H9 (cell line): ENCODE measurements at regions not wholly inside any gene's neighbourhood (a gene's known extent, or its start where the extent isn't known, plus 50 kb on each side); places are given as distances from the start of the nearest gene placed in this dataset.

Experiments
- DNase-seq: peaks from one replicate; pipeline ENCODE4 v3.0.0-alpha.2; 2017
- H2AFZ ChIP-seq: one replicate; pipeline ENCODE4 v1.6.1; 2013; ENCODE audit warnings: mild to moderate bottlenecking, low read length, control low read depth, moderate library complexity
- H2AK5ac ChIP-seq: 2 replicates; pipeline ENCODE4 v1.6.1; 2013; ENCODE audit warnings: low read length, control low read depth, mixed read lengths; ENCODE audit not compliant: insufficient read length
- H2BK120ac ChIP-seq: one replicate; pipeline ENCODE4 v1.6.1; 2013; ENCODE audit warnings: low read depth, mild to moderate bottlenecking, low read length, control low read depth, inconsistent platforms; ENCODE audit not compliant: poor library complexity, severe bottlenecking
- H2BK12ac ChIP-seq: 2 replicates; pipeline ENCODE4 v1.6.1; 2013; ENCODE audit warnings: low read length, control low read depth, mixed read lengths, low read depth; ENCODE audit not compliant: insufficient read length
- H2BK15ac ChIP-seq: 2 replicates; pipeline ENCODE4 v1.6.1; 2013; ENCODE audit warnings: low read depth, low read length, control low read depth
- H2BK20ac ChIP-seq: one replicate; pipeline ENCODE4 v1.6.1; 2013; ENCODE audit warnings: low read depth, mild to moderate bottlenecking, low read length, control low read depth, inconsistent platforms; ENCODE audit not compliant: poor library complexity, severe bottlenecking
- H2BK5ac ChIP-seq: 2 replicates; pipeline ENCODE4 v1.6.1; 2013; ENCODE audit warnings: low read length, control low read depth, mixed read lengths; ENCODE audit not compliant: insufficient read length
- H3K14ac ChIP-seq: 2 replicates; pipeline ENCODE4 v1.6.1; 2013; ENCODE audit warnings: low read length, control low read depth; ENCODE audit not compliant: insufficient read depth
- H3K18ac ChIP-seq: 2 replicates; pipeline ENCODE4 v1.6.1; 2013; ENCODE audit warnings: low read depth, mild to moderate bottlenecking, mixed read lengths, low read length, control low read depth; ENCODE audit not compliant: insufficient read length
- H3K23ac ChIP-seq: 2 replicates; pipeline ENCODE4 v1.6.1; 2013; ENCODE audit warnings: low read length, control low read depth, mixed read lengths, low read depth; ENCODE audit not compliant: insufficient read length
- H3K23me2 ChIP-seq: 2 replicates; pipeline ENCODE4 v1.6.1; 2013; ENCODE audit warnings: low read depth, mild to moderate bottlenecking, mixed read lengths, low read length, control low read depth; ENCODE audit not compliant: insufficient read length, poor library complexity, severe bottlenecking
- H3K27ac ChIP-seq: 2 replicates; pipeline ENCODE4 v1.5.1; 2013; ENCODE audit warnings: low read length, control low read depth, mixed read lengths, low read depth; ENCODE audit not compliant: insufficient read length
- H3K27me3 ChIP-seq: 2 replicates; pipeline ENCODE4 v1.6.1; 2013; ENCODE audit warnings: low read length, control low read depth, inconsistent platforms; ENCODE audit not compliant: insufficient read depth
- H3K4ac ChIP-seq: 2 replicates; pipeline ENCODE4 v1.6.1; 2013; ENCODE audit warnings: low read depth, mild to moderate bottlenecking, control low read depth, inconsistent platforms, low read length, moderate library complexity
- H3K4me1 ChIP-seq: 2 replicates; pipeline ENCODE4 v1.6.1; 2013; ENCODE audit warnings: low read length, control low read depth, inconsistent platforms; ENCODE audit not compliant: insufficient read depth
- H3K4me2 ChIP-seq: 2 replicates; pipeline ENCODE4 v1.6.1; 2013; ENCODE audit warnings: low read length, control low read depth, mixed read lengths; ENCODE audit not compliant: insufficient read length, insufficient read depth
- H3K56ac ChIP-seq: 2 replicates; pipeline ENCODE4 v1.6.1; 2013; ENCODE audit warnings: low read depth, mild to moderate bottlenecking, mixed read lengths, low read length, control low read depth; ENCODE audit not compliant: insufficient read length
- H3K79me1 ChIP-seq: 2 replicates; pipeline ENCODE4 v1.6.1; 2013; ENCODE audit warnings: low read depth, mild to moderate bottlenecking, moderate library complexity, low read length, control low read depth, inconsistent platforms; ENCODE audit not compliant: insufficient read depth, poor library complexity, severe bottlenecking
- H3K79me2 ChIP-seq: 2 replicates; pipeline ENCODE4 v1.6.1; 2013; ENCODE audit warnings: low read length, control low read depth, inconsistent platforms; ENCODE audit not compliant: insufficient read depth
- H3K9ac ChIP-seq: 2 replicates; pipeline ENCODE4 v1.6.1; 2013; ENCODE audit warnings: low read length, control low read depth, mixed read lengths; ENCODE audit not compliant: insufficient read length; ENCODE audit errors: extremely low read depth
- H3K9me3 ChIP-seq: one replicate; pipeline ENCODE4 v1.6.1; 2013; ENCODE audit warnings: low read depth, low read length, inconsistent platforms; ENCODE audit not compliant: control insufficient read depth
- H3T11ph ChIP-seq: one replicate; pipeline ENCODE4 v1.6.1; 2013; ENCODE audit warnings: mild to moderate bottlenecking, low read length, control low read depth, inconsistent platforms
- H4K20me1 ChIP-seq: one replicate; pipeline ENCODE4 v1.6.1; 2013; ENCODE audit not compliant: control insufficient read depth, insufficient read length, insufficient read depth
- H4K5ac ChIP-seq: 2 replicates; pipeline ENCODE4 v1.6.1; 2013; ENCODE audit warnings: low read depth, mild to moderate bottlenecking, mixed read lengths, low read length, control low read depth; ENCODE audit not compliant: insufficient read length
- H4K8ac ChIP-seq: replicated peaks from 2 replicates; pipeline ENCODE4 v1.6.1; 2013; ENCODE audit warnings: low read length, control low read depth, mixed read lengths, low read depth; ENCODE audit not compliant: insufficient read length
- H4K91ac ChIP-seq: 2 replicates; pipeline ENCODE4 v1.6.1; 2013; ENCODE audit warnings: low read depth, mild to moderate bottlenecking, moderate library complexity, mixed read lengths, low read length, control low read depth; ENCODE audit not compliant: insufficient read length
- H3K27ac Mint-ChIP-seq, 3 experiments: 2 replicates in 2 of 3; 3 replicates in 1 of 3; pipeline ENCODE4 v1.8.0; 2020 to 2021; ENCODE audit warnings: mixed read lengths in 3 of 3, mild to moderate bottlenecking in 1 of 3, moderate library complexity in 1 of 3
- H3K27me3 Mint-ChIP-seq: 2 replicates; pipeline ENCODE4 v1.8.0; 2021; ENCODE audit warnings: low read depth, mild to moderate bottlenecking, moderate library complexity, mixed read lengths
- H3K36me3 Mint-ChIP-seq, 3 experiments: 2 replicates in 2 of 3; 3 replicates in 1 of 3; pipeline ENCODE4 v1.8.0; 2020 to 2021; ENCODE audit warnings: low read depth in 3 of 3, mixed read lengths in 3 of 3; ENCODE audit not compliant: insufficient read depth in 1 of 3
- H3K4me1 Mint-ChIP-seq, 2 experiments: 2 replicates each; pipeline ENCODE4 v1.8.0; 2020; ENCODE audit warnings: mixed read lengths in 2 of 2
- H3K4me3 Mint-ChIP-seq, 2 experiments: 2 replicates in 1 of 2; 3 replicates in 1 of 2; pipeline ENCODE4 v1.8.0; 2020 to 2021; ENCODE audit warnings: mild to moderate bottlenecking in 2 of 2, mixed read lengths in 2 of 2, moderate library complexity in 1 of 2
- H3K9me3 Mint-ChIP-seq, 2 experiments: 2 replicates in 1 of 2; 3 replicates in 1 of 2; pipeline ENCODE4 v1.8.0; 2020; ENCODE audit warnings: mild to moderate bottlenecking in 2 of 2, mixed read lengths in 2 of 2, moderate library complexity in 1 of 2
- WGBS: extraction: QIAGEN DNeasy Blood & Tissue Kit; methylation state at CpG from one replicate; pipeline ENCODE4 v1.1.7; 2013; ENCODE audit warnings: missing lambda C conversion rate, low lambda C conversion rate, mixed read lengths; ENCODE audit not compliant: insufficient read length; ENCODE audit errors: extremely low coverage; 5-methylcytosine and 5-hydroxymethylcytosine counted together
- TF ChIP-seq, protein P1 (sequence below): fragments of 200-600 bp; sonication (generic); conservative IDR thresholded peaks from 3 replicates; pipeline ENCODE4 v1.8.0; 2021; ENCODE audit warnings: antibody characterized with exemption, mild to moderate bottlenecking

- no peak overlapping the region for H3K27ac ChIP-seq
- H3K18ac ChIP-seq, result no peak overlapping the region
- H4K8ac ChIP-seq, result no peak overlapping the region
- no CpG with 5 or more reads among the region's 5 CpGs for WGBS
- H2AFZ ChIP-seq, result no peak overlapping the region
- H2BK120ac ChIP-seq, result no peak overlapping the region
- Mint-ChIP-seq H3K27me3 (no peaks in the 10 kb centered on the region), H3K27ac (no peak overlapping the region), H3K4me1 (no peaks in the 10 kb centered on the region), H3K9me3 (no peaks in the 10 kb centered on the region), H3K36me3 (no peaks in the 10 kb centered on the region), H3K4me3 (no peak overlapping the region)
- H2AK5ac ChIP-seq, result no peak overlapping the region
- H3K14ac ChIP-seq, result no peak overlapping the region
- H4K91ac ChIP-seq, result no peak overlapping the region
- no peak overlapping the region for H2BK5ac ChIP-seq
- no peak overlapping the region for H2BK12ac ChIP-seq
- H3K9me3 ChIP-seq, result no peaks in the 10 kb centered on the region
- no peak overlapping the region for H3K56ac ChIP-seq
- H3K79me2 ChIP-seq, result no peaks in the 10 kb centered on the region
- H2BK15ac ChIP-seq, result no peak overlapping the region
- no peaks in the 10 kb centered on the region for H3K4me1 ChIP-seq
- H3K23ac ChIP-seq, result no peak overlapping the region
- H4K5ac ChIP-seq, result no peak overlapping the region
- no peak overlapping the region for H3K4ac ChIP-seq
- no peak for DNase-seq
- no peaks in the 10 kb centered on the region for H3K23me2 ChIP-seq
- H3T11ph ChIP-seq, result no peak overlapping the region
- TF ChIP-seq, protein P1, sequence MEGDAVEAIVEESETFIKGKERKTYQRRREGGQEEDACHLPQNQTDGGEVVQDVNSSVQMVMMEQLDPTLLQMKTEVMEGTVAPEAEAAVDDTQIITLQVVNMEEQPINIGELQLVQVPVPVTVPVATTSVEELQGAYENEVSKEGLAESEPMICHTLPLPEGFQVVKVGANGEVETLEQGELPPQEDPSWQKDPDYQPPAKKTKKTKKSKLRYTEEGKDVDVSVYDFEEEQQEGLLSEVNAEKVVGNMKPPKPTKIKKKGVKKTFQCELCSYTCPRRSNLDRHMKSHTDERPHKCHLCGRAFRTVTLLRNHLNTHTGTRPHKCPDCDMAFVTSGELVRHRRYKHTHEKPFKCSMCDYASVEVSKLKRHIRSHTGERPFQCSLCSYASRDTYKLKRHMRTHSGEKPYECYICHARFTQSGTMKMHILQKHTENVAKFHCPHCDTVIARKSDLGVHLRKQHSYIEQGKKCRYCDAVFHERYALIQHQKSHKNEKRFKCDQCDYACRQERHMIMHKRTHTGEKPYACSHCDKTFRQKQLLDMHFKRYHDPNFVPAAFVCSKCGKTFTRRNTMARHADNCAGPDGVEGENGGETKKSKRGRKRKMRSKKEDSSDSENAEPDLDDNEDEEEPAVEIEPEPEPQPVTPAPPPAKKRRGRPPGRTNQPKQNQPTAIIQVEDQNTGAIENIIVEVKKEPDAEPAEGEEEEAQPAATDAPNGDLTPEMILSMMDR, result no peak
- H3K9ac ChIP-seq, result no peak overlapping the region
- no peaks in the 10 kb centered on the region for H3K27me3 ChIP-seq
- no peaks in the 10 kb centered on the region for H4K20me1 ChIP-seq
- H2BK20ac ChIP-seq, result no peak overlapping the region
- no peak overlapping the region for H3K4me2 ChIP-seq
- H3K79me1 ChIP-seq, result no peaks in the 10 kb centered on the region
Measured at GRCh38 chr12:84553331-84554117, 359.1 kb downstream of the SLC6A15 start.
